HAP-1 (cell line): ENCODE measurements at regions not wholly inside any gene's neighbourhood (a gene's known extent, or its start where the extent isn't known, plus 50 kb on each side); places are given as distances from the start of the nearest gene placed in this dataset.
"Not testable (repeated sequence)": the region's sequence is repeated elsewhere in the genome, so short reads cannot be mapped to it uniquely, and the experiment has no call there.

ENCODE experiments used
- DNase-seq, 2 experiments: peaks; one replicate each; pipeline ENCODE4 v3.0.0-alpha.2; 2016 to 2020; ENCODE audit warnings: low spot score in 2 of 2
- H3K27me3 ChIP-seq: fragments of 250-450 bp; sonication (Bioruptor Pico); 2 replicates; pipeline ENCODE4 v1.5.1; 2020; ENCODE audit warnings: low read depth, mild to moderate bottlenecking, moderate library complexity
- H3K36me3 ChIP-seq: fragments of 250-450 bp; sonication (Bioruptor Pico); replicated peaks from 2 replicates; pipeline ENCODE4 v1.5.1; 2020; ENCODE audit warnings: mild to moderate bottlenecking
- H3K4me1 ChIP-seq: fragments of 250-450 bp; sonication (Bioruptor Pico); 2 replicates; pipeline ENCODE4 v1.5.1; 2020; ENCODE audit warnings: mild to moderate bottlenecking
- H3K4me3 ChIP-seq: fragments of 250-450 bp; sonication (Bioruptor Pico); 2 replicates; pipeline ENCODE4 v1.5.1; 2020; ENCODE audit warnings: mild to moderate bottlenecking, moderate library complexity
- H3K9me3 ChIP-seq: fragments of 250-450 bp; sonication (Bioruptor Pico); 2 replicates; pipeline ENCODE4 v1.5.1; 2020; ENCODE audit warnings: mild to moderate bottlenecking, moderate library complexity
- in situ Hi-C: fragments of 300-500 bp; cut with MboI; formaldehyde crosslinking; loops from 3 replicates; pipeline ENCODE4 v1.14.3; 2020; ENCODE audit warnings: low sequenced_read_pairs, inconsistent platforms, mixed read lengths

- H3K4me1 ChIP-seq, H3K36me3 ChIP-seq, in situ Hi-C loops, H3K4me3 ChIP-seq, H3K9me3 ChIP-seq, DNase-seq, H3K27me3 ChIP-seq: not testable (repeated sequence)
These were observed 300.1 kb upstream of the PFKP start for GRCh38 chr10:2767293-2767692.

- Histone ChIP-seq H3K9me3 (no peaks in the 10 kb centered on the region), H3K4me3 (no peak overlapping the region), H3K27me3 (no peaks in the 10 kb centered on the region), H3K4me1 (no peaks in the 10 kb centered on the region), H3K36me3 (no peaks in the 10 kb centered on the region)
- no peak for DNase-seq
- in situ Hi-C loops: no loop called here
These were observed 305.4 kb upstream of the PFKP start for GRCh38 chr10:2761971-2762370.

- Histone ChIP-seq H3K27me3 (no peaks in the 10 kb centered on the region), H3K36me3 (no peaks in the 10 kb centered on the region), H3K4me1 (no peaks in the 10 kb centered on the region), H3K4me3 (no peak overlapping the region), H3K9me3 (no peaks in the 10 kb centered on the region)
- no peak for DNase-seq
- in situ Hi-C loops: no loop called here
These were observed 306.0 kb upstream of the PFKP start for GRCh38 chr10:2761311-2761710.

GRCh38 chr10:2760736-2761135, 306.6 kb upstream of the PFKP start:
- DNase-seq: no peak
- in situ Hi-C loops: no loop called here
- H3K27me3 ChIP-seq: no peaks in the 10 kb centered on the region

GRCh38 chr10:2759233-2759632, 308.1 kb upstream of the PFKP start:
- no peak overlapping the region for H3K4me3 ChIP-seq
- H3K9me3 ChIP-seq: no peaks in the 10 kb centered on the region
- DNase-seq: no peak
- H3K36me3 ChIP-seq: no peaks in the 10 kb centered on the region
- in situ Hi-C loops: no loop called here
- no peaks in the 10 kb centered on the region for H3K4me1 ChIP-seq
- H3K27me3 ChIP-seq: no peaks in the 10 kb centered on the region

More at GRCh38 chr10:2760736-2761135, 306.6 kb upstream of the PFKP start:
- no peaks in the 10 kb centered on the region for H3K36me3 ChIP-seq
- H3K4me1 ChIP-seq: no peaks in the 10 kb centered on the region
- H3K4me3 ChIP-seq: no peak overlapping the region
- H3K9me3 ChIP-seq: no peaks in the 10 kb centered on the region

GRCh38 chr10:2754943-2755342, 312.4 kb upstream of the PFKP start:
- no peaks in the 10 kb centered on the region for H3K36me3 ChIP-seq
- in situ Hi-C loops: no loop called here
- no peak overlapping the region for H3K4me3 ChIP-seq
- no peak for DNase-seq
- H3K9me3 ChIP-seq: no peaks in the 10 kb centered on the region
- no peaks in the 10 kb centered on the region for H3K27me3 ChIP-seq
- no peaks in the 10 kb centered on the region for H3K4me1 ChIP-seq

GRCh38 chr10:2748287-2748686, 319.1 kb upstream of the PFKP start:
- no peak overlapping the region for H3K4me3 ChIP-seq
- H3K36me3 ChIP-seq: no peaks in the 10 kb centered on the region
- DNase-seq: no peak
- H3K4me1 ChIP-seq: no peaks in the 10 kb centered on the region
- H3K9me3 ChIP-seq: no peaks in the 10 kb centered on the region
- no peaks in the 10 kb centered on the region for H3K27me3 ChIP-seq
- in situ Hi-C loops: no loop called here

GRCh38 chr10:2746638-2747037, 320.7 kb upstream of the PFKP start:
- Histone ChIP-seq H3K27me3 (no peaks in the 10 kb centered on the region), H3K36me3 (no peaks in the 10 kb centered on the region), H3K4me1 (no peaks in the 10 kb centered on the region), H3K9me3 (no peaks in the 10 kb centered on the region), H3K4me3 (no peak overlapping the region)
- in situ Hi-C loops: no loop called here
- DNase-seq: no peak

GRCh38 chr10:2745666-2746065, 321.7 kb upstream of the PFKP start:
- in situ Hi-C loops: no loop called here
- H3K4me1 ChIP-seq: no peaks in the 10 kb centered on the region
- H3K36me3 ChIP-seq: no peaks in the 10 kb centered on the region
- DNase-seq: no peak
- H3K27me3 ChIP-seq: no peaks in the 10 kb centered on the region
- H3K4me3 ChIP-seq: no peak overlapping the region
- no peaks in the 10 kb centered on the region for H3K9me3 ChIP-seq

- Histone ChIP-seq H3K4me3 (no peak overlapping the region), H3K9me3 (no peaks in the 10 kb centered on the region), H3K36me3 (no peaks in the 10 kb centered on the region), H3K4me1 (no peaks in the 10 kb centered on the region), H3K27me3 (no peaks in the 10 kb centered on the region)
- in situ Hi-C loops: no loop called here
- DNase-seq: no peak
These were observed 322.7 kb upstream of the PFKP start for GRCh38 chr10:2744547-2745200.

GRCh38 chr10:2734603-2735002, 332.7 kb upstream of the PFKP start:
- in situ Hi-C loops: no loop called here
- H3K4me1 ChIP-seq: no peaks in the 10 kb centered on the region
- no peak for DNase-seq
- H3K4me3 ChIP-seq: no peak overlapping the region
- no peaks in the 10 kb centered on the region; the same call in 1 of the 2 replicates for H3K9me3 ChIP-seq
- H3K36me3 ChIP-seq: no peaks in the 10 kb centered on the region
- no peaks in the 10 kb centered on the region for H3K27me3 ChIP-seq

- Histone ChIP-seq H3K9me3 (no peaks in the 10 kb centered on the region; the same call in 1 of the 2 replicates), H3K4me3 (no peak overlapping the region), H3K4me1 (no peaks in the 10 kb centered on the region), H3K36me3 (no peaks in the 10 kb centered on the region), H3K27me3 (no peaks in the 10 kb centered on the region)
- no peak for DNase-seq
- in situ Hi-C loops: no loop called here
These were observed 333.9 kb upstream of the PFKP start for GRCh38 chr10:2733278-2733963.

GRCh38 chr10:2731940-2732339, 335.4 kb upstream of the PFKP start:
- DNase-seq: no peak
- no peaks in the 10 kb centered on the region for H3K4me1 ChIP-seq
- no peaks in the 10 kb centered on the region; the same call in 1 of the 2 replicates for H3K9me3 ChIP-seq
- H3K36me3 ChIP-seq: no peaks in the 10 kb centered on the region
- H3K4me3 ChIP-seq: no peak overlapping the region
- H3K27me3 ChIP-seq: no peaks in the 10 kb centered on the region
- in situ Hi-C loops: no loop called here

GRCh38 chr10:2729197-2729596, 338.2 kb upstream of the PFKP start:
- in situ Hi-C loops: no loop called here
- DNase-seq: no peak
- no peak overlapping the region for H3K4me3 ChIP-seq
- no peaks in the 10 kb centered on the region for H3K27me3 ChIP-seq
- H3K36me3 ChIP-seq: no peaks in the 10 kb centered on the region
- no peaks in the 10 kb centered on the region for H3K9me3 ChIP-seq
- no peaks in the 10 kb centered on the region for H3K4me1 ChIP-seq
